Neuronal stem cell (in vitro differentiated cells): ENCODE measurements at regions not wholly inside any gene's neighbourhood (a gene's known extent, or its start where the extent isn't known, plus 50 kb on each side); places are given as distances from the start of the nearest gene placed in this dataset.
"Not testable (repeated sequence)": the region's sequence is repeated elsewhere in the genome, so short reads cannot be mapped to it uniquely, and the experiment has no call there.

Experiments used
- DNase-seq: peaks from one replicate; pipeline ENCODE4 v3.0.0-alpha.2; 2013; ENCODE audit warnings: low spot score
- H2AFZ ChIP-seq: one replicate; pipeline ENCODE4 v1.6.1; 2013; ENCODE audit warnings: mild to moderate bottlenecking, low read length, inconsistent platforms
- H2AK5ac ChIP-seq: 2 replicates; pipeline ENCODE4 v1.6.1; 2013; ENCODE audit warnings: low read depth, mild to moderate bottlenecking, inconsistent platforms, low read length, moderate library complexity, mixed read lengths
- H2BK120ac ChIP-seq: 2 replicates; pipeline ENCODE4 v1.6.1; 2013; ENCODE audit warnings: low read depth, mild to moderate bottlenecking, inconsistent platforms, low read length, moderate library complexity, mixed read lengths
- H2BK12ac ChIP-seq: one replicate; pipeline ENCODE4 v1.6.1; 2013; ENCODE audit warnings: low read length, inconsistent platforms
- H2BK15ac ChIP-seq: 2 replicates; pipeline ENCODE4 v1.6.1; 2013; ENCODE audit warnings: mild to moderate bottlenecking, low read length, inconsistent platforms, mixed read lengths
- H2BK5ac ChIP-seq: one replicate; pipeline ENCODE4 v1.6.1; 2013; ENCODE audit warnings: inconsistent platforms, mild to moderate bottlenecking, low read length, moderate library complexity
- H3K14ac ChIP-seq: one replicate; pipeline ENCODE4 v1.6.1; 2013; ENCODE audit warnings: low read length, inconsistent platforms
- H3K18ac ChIP-seq: 2 replicates; pipeline ENCODE4 v1.6.1; 2013; ENCODE audit warnings: low read length, inconsistent platforms
- H3K23ac ChIP-seq: 2 replicates; pipeline ENCODE4 v1.6.1; 2013; ENCODE audit warnings: low read depth, mild to moderate bottlenecking, mixed read lengths, low read length, inconsistent platforms; ENCODE audit not compliant: poor library complexity
- H3K27ac ChIP-seq: replicated peaks from 3 replicates; pipeline ENCODE4 v1.5.1; 2013; ENCODE audit warnings: low read length, inconsistent platforms
- H3K27me3 ChIP-seq, 3 experiments: 2 replicates each; pipeline ENCODE4 v1.6.1; 2013; ENCODE audit warnings: low read length in 3 of 3, mild to moderate bottlenecking in 2 of 3, inconsistent platforms in 1 of 3, low read depth in 1 of 3, mixed read lengths in 1 of 3, moderate library complexity in 1 of 3; ENCODE audit not compliant: control insufficient read depth in 3 of 3, insufficient read depth in 3 of 3
- H3K36me3 ChIP-seq, 2 donors: replicated peaks in 1 of 2; 2 replicates each; pipeline ENCODE4 v1.6.1; 2013; ENCODE audit warnings: low read length in 2 of 2; ENCODE audit not compliant: control insufficient read depth in 2 of 2, insufficient read depth in 2 of 2
- H3K4ac ChIP-seq: 2 replicates; pipeline ENCODE4 v1.6.1; 2013; ENCODE audit warnings: inconsistent platforms, mild to moderate bottlenecking, low read length, moderate library complexity
- H3K4me1 ChIP-seq, 2 donors: 1 replicate in 1 of 2; 2 replicates in 1 of 2; pipeline ENCODE4 v1.6.1; 2013; ENCODE audit warnings: low read length in 2 of 2, low read depth in 1 of 2; ENCODE audit not compliant: control insufficient read depth in 2 of 2, insufficient read depth in 1 of 2
- H3K4me2 ChIP-seq: one replicate; pipeline ENCODE4 v1.6.1; 2013; ENCODE audit warnings: mild to moderate bottlenecking, low read length, inconsistent platforms; ENCODE audit not compliant: insufficient read depth, poor library complexity, severe bottlenecking
- H3K4me3 ChIP-seq, 2 donors: 2 replicates each; pipeline ENCODE4 v1.5.1; 2013; ENCODE audit warnings: low read length in 2 of 2, mild to moderate bottlenecking in 2 of 2, inconsistent platforms in 1 of 2, moderate library complexity in 1 of 2
- H3K79me1 ChIP-seq: one replicate; pipeline ENCODE4 v1.6.1; 2013; ENCODE audit warnings: low read depth, mild to moderate bottlenecking, inconsistent platforms, low read length, moderate library complexity
- H3K9ac ChIP-seq: one replicate; pipeline ENCODE4 v1.6.1; 2013; ENCODE audit warnings: mild to moderate bottlenecking, low read depth, low read length, inconsistent platforms; ENCODE audit not compliant: poor library complexity
- H3K9me3 ChIP-seq, 2 donors: replicated peaks in 1 of 2; 2 replicates each; pipeline versions ENCODE3 to v1.6.1; 2013; ENCODE audit warnings: low read length in 2 of 2, mild to moderate bottlenecking in 2 of 2, inconsistent platforms in 1 of 2, low read depth in 1 of 2, mixed read lengths in 1 of 2, moderate library complexity in 1 of 2; ENCODE audit not compliant: control insufficient read depth in 2 of 2, insufficient read depth in 1 of 2
- H4K8ac ChIP-seq: one replicate; pipeline ENCODE4 v1.6.1; 2013; ENCODE audit warnings: low read depth, mild to moderate bottlenecking, inconsistent platforms, low read length, moderate library complexity
- H4K91ac ChIP-seq: one replicate; pipeline ENCODE4 v1.6.1; 2013; ENCODE audit warnings: low read length, low read depth, mild to moderate bottlenecking, inconsistent platforms; ENCODE audit not compliant: poor library complexity
- WGBS, 2 donors: extraction: QIAGEN DNeasy Blood & Tissue Kit; methylation state at CpG; one replicate each; pipeline ENCODE4 v1.1.7; 2013; ENCODE audit warnings: missing lambda C conversion rate in 2 of 2, mixed read lengths in 1 of 2; ENCODE audit not compliant: insufficient read length in 2 of 2, insufficient replicate concordance in 1 of 2; ENCODE audit errors: extremely low coverage in 2 of 2; 5-methylcytosine and 5-hydroxymethylcytosine counted together

DNA sequence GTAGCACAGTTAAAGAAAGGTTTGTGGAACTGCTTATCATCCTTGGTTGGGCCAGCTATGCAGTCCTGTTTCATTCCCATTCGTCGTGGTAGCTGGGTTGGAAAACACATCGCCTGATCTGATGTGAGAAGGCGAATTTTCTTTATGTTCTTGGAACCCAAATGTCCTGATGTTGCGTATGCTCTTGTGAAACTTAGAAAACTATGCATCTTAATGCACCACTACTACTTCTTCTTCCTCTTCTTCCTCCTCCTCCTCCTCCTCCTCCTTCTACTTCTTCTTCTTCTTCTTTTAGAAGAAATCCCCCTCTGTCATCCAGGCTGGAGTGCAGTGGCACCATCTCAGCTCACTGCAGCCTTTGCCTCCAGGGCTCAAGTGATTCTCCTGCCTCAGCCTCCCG, 381.6 kb downstream of the UTRN start:
- no peak overlapping the region for H2BK5ac ChIP-seq
- H2AK5ac ChIP-seq, result no peak overlapping the region
- H3K36me3 ChIP-seq, result no peaks in the 10 kb centered on the region
- WGBS, 2 donors, result no CpG with 5 or more reads among the region's 6 CpGs
- H3K9ac ChIP-seq, result no peak overlapping the region
- H3K9me3 ChIP-seq, result no peaks in the 10 kb centered on the region
- no peak overlapping the region for H2AFZ ChIP-seq
- H4K91ac ChIP-seq, result no peak overlapping the region
- H3K23ac ChIP-seq, result no peak overlapping the region
- no peak for DNase-seq
- no peak overlapping the region for H2BK15ac ChIP-seq
- H3K79me1 ChIP-seq, result no peaks in the 10 kb centered on the region
- no peak overlapping the region for H3K27ac ChIP-seq
- H3K4me1 ChIP-seq, result no peaks in the 10 kb centered on the region
- no peak overlapping the region for H2BK12ac ChIP-seq
- no peak overlapping the region for H3K4me2 ChIP-seq
- H3K27me3 ChIP-seq, result no peaks in the 10 kb centered on the region
- no peak overlapping the region for H3K4me3 ChIP-seq
- H3K18ac ChIP-seq, result no peak overlapping the region
- no peak overlapping the region for H3K14ac ChIP-seq
- H3K4ac ChIP-seq, result no peak overlapping the region
- no peak overlapping the region for H4K8ac ChIP-seq
- H2BK120ac ChIP-seq, result no peak overlapping the region

GRCh38 chr6:144667532-144668503, 382.7 kb downstream of the UTRN start:
- Histone ChIP-seq H4K8ac (no peak overlapping the region), H3K27me3 (no peaks in the 10 kb centered on the region), H3K27ac (no peak overlapping the region), H3K79me1 (no peaks in the 10 kb centered on the region), H3K4me3 (no peak overlapping the region), H3K18ac (no peak overlapping the region), H3K36me3 (no peaks in the 10 kb centered on the region), H3K4me1 (no peaks in the 10 kb centered on the region), H2BK15ac (no peak overlapping the region), H3K23ac (no peak overlapping the region), H2AFZ (no peak overlapping the region), H3K4ac (no peak overlapping the region), H2BK12ac (no peak overlapping the region), H4K91ac (no peak overlapping the region), H3K9me3 (no peaks in the 10 kb centered on the region), H2AK5ac (no peak overlapping the region), H2BK120ac (no peak overlapping the region), H3K9ac (no peak overlapping the region), H3K14ac (no peak overlapping the region), H2BK5ac (no peak overlapping the region), H3K4me2 (no peak overlapping the region)
- DNase-seq, result no peak
- no CpG with 5 or more reads among the region's 4 CpGs for WGBS, 2 donors

DNA sequence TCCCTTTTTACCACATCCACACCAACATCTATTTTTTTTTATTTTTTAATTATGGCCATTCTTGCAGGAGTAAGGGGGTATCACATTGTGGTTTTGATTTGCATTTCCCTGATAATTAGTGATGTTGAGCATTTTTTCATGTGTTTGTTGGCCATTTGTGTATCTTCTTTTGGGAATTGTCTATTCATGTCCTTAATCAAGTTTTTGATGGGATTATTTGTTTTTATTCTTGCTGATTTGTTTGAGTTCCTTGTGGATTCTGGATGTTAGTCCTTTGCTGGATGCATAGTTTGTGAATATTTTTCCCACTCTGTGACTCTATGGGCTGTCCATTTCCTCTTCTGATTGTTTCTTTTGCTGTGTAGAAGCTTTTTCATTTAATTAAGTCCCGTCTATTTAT, 385.1 kb downstream of the UTRN start:
- not testable (repeated sequence) for H3K27ac ChIP-seq, H3K4me2 ChIP-seq, DNase-seq, H3K4ac ChIP-seq, H3K79me1 ChIP-seq, H3K36me3 ChIP-seq, H3K27me3 ChIP-seq, H2BK5ac ChIP-seq, H3K4me1 ChIP-seq, H3K4me3 ChIP-seq, H4K8ac ChIP-seq, H2BK15ac ChIP-seq, H2BK120ac ChIP-seq, H3K18ac ChIP-seq, H2BK12ac ChIP-seq, H2AFZ ChIP-seq, H4K91ac ChIP-seq, H2AK5ac ChIP-seq, H3K23ac ChIP-seq, H3K14ac ChIP-seq, H3K9ac ChIP-seq
- H3K9me3 ChIP-seq, result peaks cover 0 to 12% of the 10 kb centered on the region in 2 donors
- no CpG with 5 or more reads among the region's 1 CpG for WGBS, 2 donors

GRCh38 chr6:144673807-144674206, 388.7 kb downstream of the UTRN start:
- Histone ChIP-seq H3K9me3 (peaks cover 0 to 12% of the 10 kb centered on the region in 2 donors), H3K4me2 (no peak overlapping the region)
- WGBS, 2 donors, result no CpG with 5 or more reads among the region's 3 CpGs

More at GRCh38 chr6:144673807-144674206, 388.7 kb downstream of the UTRN start:
- no peak overlapping the region for H2BK120ac ChIP-seq
- no peak overlapping the region for H2AFZ ChIP-seq
- H3K27ac ChIP-seq, result no peak overlapping the region
- no peak overlapping the region for H3K14ac ChIP-seq
- H3K36me3 ChIP-seq, result no peaks in the 10 kb centered on the region
- no peak overlapping the region for H4K91ac ChIP-seq
- no peak for DNase-seq
- no peak overlapping the region for H2AK5ac ChIP-seq
- no peak overlapping the region for H3K18ac ChIP-seq
- H3K9ac ChIP-seq, result no peak overlapping the region
- no peak overlapping the region for H2BK12ac ChIP-seq
- H2BK15ac ChIP-seq, result no peak overlapping the region
- H3K27me3 ChIP-seq, result no peaks in the 10 kb centered on the region
- no peak overlapping the region for H3K4ac ChIP-seq
- no peak overlapping the region for H2BK5ac ChIP-seq
- no peak overlapping the region for H3K4me3 ChIP-seq
- H3K4me1 ChIP-seq, result no peaks in the 10 kb centered on the region
- no peak overlapping the region for H3K23ac ChIP-seq
- no peak overlapping the region for H4K8ac ChIP-seq
- no peaks in the 10 kb centered on the region for H3K79me1 ChIP-seq
